DOHH2 (cell line): ENCODE measurements at regions not wholly inside any gene's neighbourhood (a gene's known extent, or its start where the extent isn't known, plus 50 kb on each side); places are given as distances from the start of the nearest gene placed in this dataset.

Source experiments
- EZH2phosphoT487 ChIP-seq: fragments of 200-600 bp; sonication (generic); IDR thresholded peaks from 2 replicates; pipeline ENCODE4 v1.6.1; 2017; ENCODE audit warnings: borderline replicate concordance, mild to moderate bottlenecking, antibody characterized with exemption, low read length, moderate library complexity, mixed read lengths
- TF ChIP-seq, protein P1 (sequence below): fragments of 200-600 bp; sonication (generic); IDR thresholded peaks from one replicate; pipeline ENCODE4 v1.5.1; 2014; ENCODE audit warnings: antibody characterized with exemption, mild to moderate bottlenecking, low read depth, low read length; ENCODE audit not compliant: poor library complexity, severe bottlenecking

DNA sequence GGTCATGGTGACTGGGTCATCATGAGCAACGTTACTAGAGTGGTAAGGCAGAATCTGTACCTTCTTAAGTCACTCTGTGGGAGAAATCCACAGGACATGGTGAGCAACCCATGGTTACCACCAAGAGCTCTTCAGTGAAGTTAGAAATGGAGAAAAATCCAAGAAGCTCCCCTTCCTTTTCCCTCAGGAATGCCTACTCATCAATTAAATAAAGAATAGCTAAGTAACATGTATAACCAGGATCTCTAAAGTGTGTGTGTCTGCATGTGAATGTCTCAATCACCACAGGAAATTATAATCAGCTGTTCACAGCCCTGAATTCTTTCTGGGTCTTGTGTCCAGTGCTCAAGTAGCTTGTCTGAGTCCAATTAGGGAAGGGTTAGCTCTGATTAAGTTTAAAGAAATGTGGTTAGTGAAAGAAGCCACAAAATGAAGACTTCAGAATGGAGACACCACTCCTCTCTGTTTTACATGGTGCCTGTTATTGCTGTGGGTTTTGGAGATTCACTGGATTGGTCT lies 73.2 kb downstream of the SEM1 start:
- TF ChIP-seq, protein P1, sequence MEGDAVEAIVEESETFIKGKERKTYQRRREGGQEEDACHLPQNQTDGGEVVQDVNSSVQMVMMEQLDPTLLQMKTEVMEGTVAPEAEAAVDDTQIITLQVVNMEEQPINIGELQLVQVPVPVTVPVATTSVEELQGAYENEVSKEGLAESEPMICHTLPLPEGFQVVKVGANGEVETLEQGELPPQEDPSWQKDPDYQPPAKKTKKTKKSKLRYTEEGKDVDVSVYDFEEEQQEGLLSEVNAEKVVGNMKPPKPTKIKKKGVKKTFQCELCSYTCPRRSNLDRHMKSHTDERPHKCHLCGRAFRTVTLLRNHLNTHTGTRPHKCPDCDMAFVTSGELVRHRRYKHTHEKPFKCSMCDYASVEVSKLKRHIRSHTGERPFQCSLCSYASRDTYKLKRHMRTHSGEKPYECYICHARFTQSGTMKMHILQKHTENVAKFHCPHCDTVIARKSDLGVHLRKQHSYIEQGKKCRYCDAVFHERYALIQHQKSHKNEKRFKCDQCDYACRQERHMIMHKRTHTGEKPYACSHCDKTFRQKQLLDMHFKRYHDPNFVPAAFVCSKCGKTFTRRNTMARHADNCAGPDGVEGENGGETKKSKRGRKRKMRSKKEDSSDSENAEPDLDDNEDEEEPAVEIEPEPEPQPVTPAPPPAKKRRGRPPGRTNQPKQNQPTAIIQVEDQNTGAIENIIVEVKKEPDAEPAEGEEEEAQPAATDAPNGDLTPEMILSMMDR, result no peak
- no peak for TF ChIP-seq EZH2phosphoT487
